GM21529 (cell line): ENCODE measurements at regions not wholly inside any gene's neighbourhood (a gene's known extent, or its start where the extent isn't known, plus 50 kb on each side); places are given as distances from the start of the nearest gene placed in this dataset.

Source experiments
- ATAC-seq: cut with Tn5 transposase; IDR thresholded peaks from one replicate; pipeline ENCODE4 v1.9.1; 2021; ENCODE audit not compliant: unreplicated experiment

DNA sequence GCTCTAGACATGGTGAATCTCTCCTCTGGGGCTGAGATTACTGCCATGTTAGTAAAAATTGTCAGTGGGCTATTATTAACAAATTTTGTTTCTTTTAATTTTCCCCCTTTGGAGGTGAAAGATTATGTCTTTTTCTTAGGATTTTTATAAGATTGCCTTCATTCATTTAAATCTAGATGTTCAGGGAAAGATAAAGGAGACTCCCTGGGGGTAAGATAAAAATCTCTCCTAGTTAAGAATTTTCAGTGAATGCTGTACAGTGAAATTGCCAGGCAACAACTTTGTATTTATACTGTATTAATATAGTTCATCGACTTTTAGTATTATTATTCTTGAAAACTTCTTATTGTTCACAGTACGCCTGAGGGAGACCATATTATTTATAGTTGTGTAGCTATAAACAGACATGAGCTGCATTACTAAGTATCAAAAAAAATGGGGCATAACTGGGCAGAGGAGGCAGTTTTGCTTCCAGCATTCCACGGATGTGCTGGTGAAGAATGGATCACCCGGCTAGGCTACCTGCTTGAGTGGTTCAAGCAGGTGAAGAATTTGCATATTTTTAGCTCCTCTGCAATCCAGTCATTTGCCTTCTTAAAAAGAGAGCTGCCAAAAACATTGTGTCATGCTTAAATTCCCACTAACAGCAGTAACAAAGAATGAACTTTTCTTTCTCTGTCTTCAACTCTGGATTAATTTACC is 552.1 kb downstream of the DNAJB9 start:
- ATAC-seq: no peak

DNA sequence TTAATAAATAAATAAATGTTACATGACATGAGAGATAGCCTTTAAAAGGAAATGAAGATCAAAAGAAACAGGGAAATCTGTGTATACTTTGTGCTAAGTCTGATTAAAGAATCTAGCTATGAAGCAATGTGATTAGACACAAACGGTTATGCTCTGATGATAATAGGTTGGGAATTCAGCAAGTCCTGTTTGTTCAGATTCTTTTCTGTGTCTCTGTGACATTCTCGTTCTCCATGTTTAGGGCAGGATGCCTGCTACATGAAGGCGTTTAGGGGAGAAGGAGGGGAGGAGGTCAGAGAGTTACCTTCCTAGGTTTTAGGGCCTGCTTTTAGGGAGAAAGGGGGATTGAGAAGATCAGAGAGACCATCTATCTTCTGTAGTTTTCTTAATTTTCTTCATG is 555.3 kb downstream of the DNAJB9 start:
- no peak for ATAC-seq

DNA sequence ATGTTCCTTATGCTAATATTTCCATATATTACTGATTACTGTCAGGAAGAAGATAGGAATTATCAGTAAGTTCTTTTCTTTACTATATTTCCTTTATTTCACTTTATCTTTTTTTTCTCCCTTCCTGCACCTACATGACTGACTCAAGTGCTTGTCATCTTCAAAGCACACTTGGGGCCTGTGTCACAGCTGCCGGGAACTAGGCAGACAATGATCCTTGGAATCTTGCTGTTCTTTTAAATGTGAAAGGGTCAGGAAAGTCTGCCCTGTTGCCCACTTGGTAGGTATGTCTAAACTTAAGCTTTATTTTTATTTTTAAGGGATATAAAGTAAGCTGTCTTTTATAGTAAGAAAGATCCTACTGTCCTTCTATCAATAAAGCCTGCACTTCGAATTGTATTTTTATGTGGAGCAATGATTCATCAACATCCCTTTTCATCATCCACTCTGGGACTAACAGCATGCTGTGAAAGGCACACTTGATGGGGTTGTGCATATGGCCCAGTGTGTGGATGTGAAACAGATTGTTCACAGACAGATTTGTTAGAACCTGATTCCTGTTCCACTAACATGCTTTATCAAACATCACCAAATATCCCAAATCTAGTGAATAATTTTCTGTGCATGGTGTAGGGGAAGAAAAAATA is 556.9 kb downstream of the DNAJB9 start:
- no peak for ATAC-seq

DNA sequence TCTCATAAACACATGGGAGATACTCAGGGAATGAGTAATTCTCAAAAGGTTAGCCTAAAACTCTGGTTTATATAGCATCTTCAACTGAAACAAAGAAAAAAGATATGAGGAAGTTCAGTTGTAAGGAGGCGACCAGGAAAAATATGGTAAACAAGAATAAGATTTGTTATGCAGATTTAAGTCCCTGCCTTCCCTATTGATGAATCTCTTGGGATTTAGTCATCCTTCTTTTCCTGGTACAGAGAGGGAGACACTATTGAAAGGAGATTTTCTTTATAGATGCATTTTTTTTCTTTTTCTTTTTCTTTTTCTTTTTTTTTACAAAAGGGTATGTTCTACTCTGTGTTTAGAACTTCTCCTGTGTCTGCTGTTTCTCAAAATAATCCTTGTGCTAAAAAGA is 557.5 kb downstream of the DNAJB9 start:
- no peak for ATAC-seq

DNA sequence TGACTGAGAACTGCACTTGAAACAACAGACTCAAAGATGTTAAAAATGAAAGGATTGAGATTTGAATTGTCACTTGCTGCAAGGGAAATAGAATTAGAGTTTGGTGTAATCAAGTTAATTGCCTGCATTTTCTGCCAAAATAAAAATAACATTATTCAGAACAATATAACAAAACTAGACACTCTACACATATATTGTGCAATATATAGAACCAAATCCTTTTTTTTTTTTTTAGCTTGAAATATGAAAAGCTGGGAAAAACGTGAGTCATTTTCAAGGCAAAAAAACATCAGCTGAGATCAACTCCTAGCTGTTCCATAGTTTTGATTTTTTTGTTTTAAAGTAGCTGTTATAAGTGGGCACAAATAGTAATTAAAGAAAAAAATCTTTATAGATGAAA is 561.5 kb downstream of the DNAJB9 start:
- ATAC-seq: no peak

DNA sequence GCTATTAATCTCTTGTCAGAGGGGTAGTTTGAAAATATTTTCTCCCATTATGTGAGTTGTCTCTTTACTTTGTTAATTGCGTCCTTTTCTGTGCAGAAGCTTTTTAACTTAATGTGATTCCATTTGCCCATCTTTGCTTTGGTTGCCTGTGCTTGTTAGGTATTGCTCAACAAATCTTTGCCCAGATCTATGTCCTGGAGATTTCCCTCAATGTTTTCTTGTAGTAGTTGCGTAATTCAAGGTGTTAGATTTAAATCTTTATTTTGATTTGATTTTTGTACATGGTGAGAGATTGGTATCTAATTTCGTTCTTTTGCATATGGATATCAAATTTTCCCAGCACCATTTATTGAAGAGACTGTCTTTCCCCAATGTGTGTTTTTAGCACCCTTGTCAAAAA is 567.2 kb downstream of the DNAJB9 start:
- no peak for ATAC-seq

DNA sequence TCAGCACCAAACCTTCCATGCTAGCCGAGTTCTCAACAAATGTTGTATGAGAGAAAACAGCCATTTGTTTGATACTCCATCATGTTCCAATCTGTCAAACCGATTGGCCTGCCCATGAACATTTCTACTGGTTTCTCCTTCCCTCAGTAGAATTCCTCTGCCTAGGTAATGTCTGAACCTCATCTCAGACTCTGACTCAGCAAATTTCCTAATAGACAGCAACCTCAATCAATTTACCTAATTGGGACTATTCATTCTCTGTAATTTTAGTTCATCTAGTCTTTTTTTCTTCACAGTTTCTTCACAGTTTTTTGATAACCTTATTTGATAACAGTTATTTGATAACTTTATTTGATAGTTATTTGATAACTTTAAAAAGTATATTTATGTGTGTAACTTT is 585.1 kb downstream of the DNAJB9 start:
- ATAC-seq: no peak

DNA sequence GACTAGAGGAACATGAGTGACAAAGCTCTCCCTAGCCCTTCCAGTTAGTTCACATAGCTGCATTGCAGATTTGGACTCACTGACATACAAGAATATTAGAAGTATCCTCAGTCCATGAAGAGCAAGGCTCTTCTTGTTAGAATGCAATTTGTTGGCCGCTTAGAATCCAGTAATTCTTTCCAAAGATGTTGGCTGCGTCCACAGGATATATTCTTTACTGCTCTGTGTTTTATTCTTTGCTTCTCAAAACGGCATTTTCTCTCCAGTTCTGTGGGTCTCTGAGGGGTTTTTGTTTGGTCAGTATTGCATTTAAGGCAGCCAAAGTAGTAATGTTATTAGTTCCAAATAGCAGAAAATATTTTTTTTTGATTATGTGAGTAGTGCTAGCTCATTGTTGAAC is 588.6 kb downstream of the DNAJB9 start:
- ATAC-seq: no peak

DNA sequence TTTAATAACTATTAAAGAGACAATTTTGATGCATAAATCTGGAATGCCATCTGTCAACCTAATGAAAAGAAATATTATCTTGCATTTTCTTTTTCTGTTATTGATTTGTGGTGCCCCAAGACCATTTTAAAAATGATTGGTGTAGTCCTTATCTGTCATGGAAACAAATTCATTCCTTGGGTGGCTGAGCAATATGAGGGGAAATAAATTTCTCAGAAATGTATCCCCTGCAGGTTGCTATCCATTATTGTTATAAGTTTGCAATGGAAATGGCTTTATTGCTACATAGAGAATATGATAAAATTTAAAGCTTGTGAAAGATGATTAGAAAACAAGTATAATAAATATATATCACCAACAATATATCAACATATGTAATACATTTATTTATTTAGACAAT is 607.0 kb downstream of the DNAJB9 start:
- ATAC-seq: no peak

DNA sequence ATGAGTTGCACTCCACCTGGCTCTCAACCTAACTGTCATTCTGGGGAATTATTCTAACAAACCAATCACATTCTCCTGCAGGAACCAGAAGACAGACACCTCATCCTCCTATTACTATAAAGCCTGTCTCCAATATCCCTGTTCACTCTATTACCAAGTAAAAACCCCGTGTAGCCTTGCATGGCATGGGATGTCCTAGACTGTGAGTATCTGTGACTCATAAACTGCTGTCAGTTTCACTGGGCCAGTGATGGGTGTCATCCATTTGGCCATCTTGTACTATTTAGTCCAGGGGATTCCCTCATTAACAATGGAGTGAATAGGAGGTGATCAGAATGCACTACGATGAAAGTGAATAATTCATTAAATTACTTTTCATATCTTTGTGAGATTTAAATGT is 608.7 kb downstream of the DNAJB9 start:
- no peak for ATAC-seq

DNA sequence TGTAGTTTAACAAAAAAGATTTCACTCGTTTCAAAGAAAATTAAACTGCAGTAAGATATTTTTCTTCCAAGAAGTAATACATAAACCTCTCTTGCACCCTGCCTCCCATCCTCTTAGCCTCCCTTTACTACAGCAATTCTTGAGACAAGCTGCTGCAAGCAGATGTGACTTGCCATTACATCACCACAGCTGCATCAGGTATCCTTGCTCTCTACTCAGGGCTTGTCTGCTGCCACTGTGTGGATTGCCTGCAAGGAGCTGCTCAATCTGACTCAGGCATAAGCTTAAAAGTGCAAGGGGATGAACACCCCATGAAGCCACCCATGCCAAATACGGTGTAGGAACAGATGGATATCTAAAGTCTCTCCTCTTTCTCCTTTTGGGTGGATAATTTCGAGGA is 609.9 kb downstream of the DNAJB9 start:
- ATAC-seq: no peak

DNA sequence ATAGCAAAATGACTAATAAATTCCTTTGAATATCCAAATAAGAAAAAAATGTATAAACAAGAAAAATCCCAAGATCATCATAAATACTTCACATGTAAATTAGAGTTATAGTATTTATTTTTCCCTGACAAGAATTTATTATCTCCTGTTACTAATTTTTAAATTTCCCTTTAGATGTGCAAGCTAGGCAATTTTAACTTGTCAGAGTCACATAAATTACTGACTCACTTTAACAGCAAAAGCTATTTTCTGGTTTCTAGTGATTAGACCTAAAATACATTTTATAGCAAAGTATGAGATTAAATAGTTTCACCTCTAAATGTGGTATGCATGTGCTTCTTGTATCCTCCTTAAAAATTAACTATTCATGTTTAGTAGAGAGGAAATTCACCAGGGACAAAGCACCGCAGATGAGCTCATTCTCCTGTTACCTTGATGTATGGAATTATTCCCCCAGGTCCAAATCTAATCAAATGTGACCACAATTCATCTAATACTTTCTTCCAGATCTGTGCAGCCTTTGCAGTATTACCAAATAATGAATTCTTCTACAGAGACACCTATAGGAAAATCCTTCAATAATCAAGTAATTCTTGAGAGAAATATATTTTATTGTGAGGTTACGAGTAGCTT is 621.2 kb downstream of the DNAJB9 start:
- no peak for ATAC-seq

DNA sequence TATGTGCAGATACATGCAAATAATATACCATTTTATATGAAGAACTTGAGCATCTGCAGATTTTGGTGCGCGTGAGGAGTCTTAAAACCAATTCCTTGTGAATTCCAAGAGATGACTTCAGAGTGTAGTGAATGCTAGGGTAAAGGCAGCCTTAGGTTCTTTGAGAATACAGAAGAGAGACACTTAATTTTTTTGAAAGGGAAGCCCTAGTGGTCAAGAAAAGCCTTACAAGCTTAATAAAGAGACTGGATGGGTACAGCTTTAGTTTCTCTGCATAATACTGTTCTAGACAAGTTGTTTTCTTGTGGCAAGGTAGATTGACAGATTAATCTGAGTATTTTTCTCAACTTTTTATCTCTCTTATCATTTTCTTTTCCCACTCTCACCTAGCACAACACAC is 636.5 kb downstream of the DNAJB9 start:
- ATAC-seq: no peak

DNA sequence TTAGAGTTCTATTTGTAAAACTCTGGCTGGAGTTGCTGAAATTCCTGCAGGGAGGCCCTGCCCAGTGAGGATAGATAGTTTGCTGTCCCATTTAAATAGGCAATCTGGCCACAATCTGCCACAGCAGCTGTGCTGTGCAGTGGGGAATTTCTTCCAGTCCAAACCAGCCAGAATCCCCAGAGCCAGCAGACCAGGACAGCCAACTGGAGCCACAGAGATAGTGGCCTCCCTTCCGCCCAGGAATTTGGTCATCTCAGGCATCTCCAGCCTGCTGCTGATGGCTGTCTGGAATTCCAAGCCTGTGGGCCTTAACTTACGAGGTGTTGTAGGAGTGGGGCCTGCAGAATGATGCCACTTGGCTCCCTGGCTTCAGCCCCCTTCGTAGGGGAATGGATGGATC is 643.4 kb downstream of the DNAJB9 start:
- no peak for ATAC-seq

DNA sequence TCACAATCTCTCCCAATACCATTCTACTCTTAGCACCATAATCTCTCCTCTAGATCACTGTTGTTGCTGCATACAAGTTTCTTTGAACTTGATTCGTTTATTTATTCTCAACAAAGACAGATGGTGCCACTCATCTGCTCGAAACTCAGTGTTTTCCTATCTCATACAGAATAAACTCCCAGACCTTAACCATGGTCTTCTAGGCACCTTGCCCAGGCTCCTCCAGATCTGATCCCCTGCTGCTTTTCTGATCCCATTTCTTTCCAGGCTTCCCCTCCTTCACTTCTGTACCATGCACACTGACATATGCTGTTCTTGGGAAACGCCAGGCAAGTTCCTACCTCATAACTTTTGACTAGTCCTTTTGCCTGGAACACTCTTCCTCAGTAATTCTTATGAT is 645.7 kb downstream of the DNAJB9 start:
- no peak for ATAC-seq

DNA sequence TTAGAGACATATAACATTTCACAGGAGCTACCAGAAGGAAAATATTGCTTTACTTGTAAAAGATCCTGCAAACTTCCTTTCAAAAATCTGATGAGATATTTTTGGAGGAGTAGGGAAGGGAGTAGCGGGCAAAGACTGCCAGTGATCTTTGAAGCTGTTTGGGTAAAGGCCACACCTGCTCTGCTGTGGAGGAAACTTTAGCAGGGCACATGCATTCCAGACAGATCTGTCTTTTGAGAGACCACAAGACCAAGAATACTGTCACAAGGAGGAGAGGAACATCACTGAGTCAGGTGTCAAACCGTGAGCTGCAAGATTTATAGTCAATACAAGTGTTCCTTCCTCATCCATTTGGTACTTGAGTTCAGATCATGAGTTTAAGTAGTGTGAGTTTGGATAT is 654.4 kb downstream of the DNAJB9 start:
- ATAC-seq: no peak

DNA sequence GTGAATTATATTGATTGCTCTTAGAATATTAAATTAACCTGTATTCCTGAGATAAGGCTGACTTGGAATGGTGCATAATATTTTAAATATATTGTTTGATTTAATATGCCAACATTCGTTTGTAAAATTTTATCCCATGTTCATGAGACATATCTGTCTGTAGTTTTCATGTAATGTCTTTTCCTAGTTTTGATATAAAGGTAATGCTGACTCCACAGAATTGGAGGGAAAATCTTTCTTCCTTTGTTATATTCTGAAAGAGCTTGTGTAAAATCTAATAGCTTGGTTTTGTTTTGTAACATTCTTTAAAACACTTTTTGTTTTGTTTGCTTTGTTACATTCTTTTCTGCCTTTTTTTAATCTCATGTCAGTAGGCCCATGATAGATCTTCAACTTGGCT is 657.0 kb downstream of the DNAJB9 start:
- no peak for ATAC-seq

DNA sequence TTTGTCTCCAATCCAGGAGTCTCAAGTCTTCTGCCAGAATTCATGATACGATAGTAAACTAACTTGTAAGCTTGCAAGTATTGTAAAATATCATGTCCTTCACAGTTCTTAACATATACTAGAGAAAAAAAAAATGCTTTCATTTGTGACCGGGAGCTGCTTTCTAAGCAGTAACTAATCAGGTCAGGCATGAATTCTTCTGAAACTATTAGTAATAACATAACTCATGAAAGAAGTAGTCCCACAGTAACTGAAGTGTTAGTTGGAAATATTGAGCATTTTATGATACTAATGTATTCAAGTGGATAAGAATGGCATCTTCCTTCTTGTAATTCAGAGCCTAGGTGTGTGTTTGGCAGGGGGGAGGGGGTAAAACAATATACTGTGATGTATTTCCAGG is 665.6 kb downstream of the DNAJB9 start:
- ATAC-seq: peak; percentile 52

DNA sequence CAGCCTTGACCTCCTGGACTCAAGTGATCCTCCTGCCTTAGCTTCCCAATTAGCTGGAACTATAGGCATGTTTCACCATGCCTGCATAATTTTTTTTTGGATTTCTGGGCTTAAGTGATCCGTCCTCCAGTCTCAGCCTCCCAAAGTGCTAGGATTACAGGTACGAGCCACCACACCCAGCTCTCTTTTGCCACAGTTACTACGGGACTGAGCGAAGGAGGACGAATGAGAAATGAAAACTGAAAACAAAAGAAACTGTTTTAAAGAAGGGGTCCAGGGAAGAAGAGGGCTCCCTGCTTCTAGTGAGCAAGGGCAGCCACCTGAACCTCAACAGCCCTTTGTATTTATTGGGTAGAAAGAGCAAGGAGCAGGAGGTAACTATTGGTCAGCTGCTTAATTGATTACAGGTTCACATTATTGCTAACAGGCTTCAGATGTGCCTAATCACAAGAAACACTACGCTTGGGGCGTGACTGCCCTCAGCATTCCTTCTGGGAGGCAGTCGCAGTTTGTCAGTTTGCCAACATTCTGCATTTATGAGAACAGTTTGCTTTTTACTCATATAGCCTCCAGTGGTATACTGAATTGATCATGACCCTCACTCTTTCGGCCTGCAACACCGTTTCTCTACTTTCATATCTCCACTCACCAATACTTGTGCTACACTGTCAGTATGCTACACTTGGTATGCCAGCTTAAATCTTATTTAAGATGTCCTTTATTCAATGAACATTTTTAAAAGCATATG is 676.8 kb downstream of the DNAJB9 start:
- ATAC-seq: no peak

DNA sequence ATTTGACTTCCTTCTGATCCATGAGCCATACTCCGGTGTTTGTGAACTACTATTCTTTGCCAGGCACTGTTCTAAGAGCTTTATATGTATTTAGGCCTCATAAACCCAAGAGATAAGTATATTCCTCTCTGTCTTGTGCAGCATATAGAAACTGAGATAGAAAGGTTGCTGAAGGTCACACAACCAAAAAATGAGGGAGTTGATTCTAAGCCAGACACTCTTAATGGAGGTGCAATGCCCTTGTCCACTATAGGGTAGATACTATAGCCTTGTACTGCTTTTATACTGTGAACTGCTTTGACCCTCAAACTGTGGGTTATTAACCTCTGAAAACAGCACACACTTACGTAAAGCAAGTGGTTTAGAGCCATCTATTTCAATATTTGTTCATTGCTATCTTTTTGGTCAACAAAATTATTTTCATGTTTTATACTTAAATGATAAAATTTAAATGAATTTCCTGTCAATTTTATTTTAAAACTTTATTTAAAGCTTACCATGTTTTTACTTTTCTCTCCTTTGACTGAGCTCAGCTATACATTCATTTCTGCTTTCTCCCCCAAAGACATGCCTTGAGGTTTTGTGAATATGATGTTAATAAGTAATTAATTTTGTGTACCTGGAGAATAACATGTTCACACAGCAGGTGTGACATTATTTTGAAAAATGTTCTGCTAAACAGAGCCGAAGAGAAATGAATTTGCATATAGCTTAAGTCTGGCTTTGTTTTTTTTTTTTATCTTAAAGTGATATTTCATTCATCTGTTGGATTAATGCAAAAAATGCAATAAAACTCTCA is 687.3 kb downstream of the DNAJB9 start:
- no peak for ATAC-seq

DNA sequence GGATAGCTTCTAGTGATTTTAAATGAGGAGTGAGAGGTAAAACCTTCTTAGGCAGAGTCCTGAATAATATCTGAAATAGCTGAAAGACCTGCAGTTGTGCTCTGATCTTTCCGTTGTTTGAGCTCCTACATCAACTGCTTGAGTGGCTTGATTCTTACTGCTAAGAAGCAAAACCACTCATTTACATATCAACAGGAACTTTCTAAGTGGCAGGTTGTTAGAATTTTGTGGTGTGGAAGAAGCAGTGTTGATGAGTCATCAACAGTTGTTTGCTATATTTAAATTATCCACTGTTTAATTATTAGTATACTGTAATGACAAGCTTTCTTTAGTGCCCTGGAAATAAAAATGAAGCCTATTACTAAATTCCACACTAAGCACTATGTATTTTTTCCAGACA is 689.5 kb downstream of the DNAJB9 start:
- ATAC-seq: no peak
